ENCODE measurements at regions not wholly inside any gene's neighbourhood (a gene's known extent, or its start where the extent isn't known, plus 50 kb on each side); places are given as distances from the start of the nearest gene placed in this dataset.
A peak's percentile ranks its signal among the peaks of the same experiment; 100 is the strongest.
"Not testable (repeated sequence)": the region's sequence is repeated elsewhere in the genome, so short reads cannot be mapped to it uniquely, and the experiment has no call there.

- TF ChIP-seq CTCF (IDR thresholded peaks at IDR 0.05 in 2 of 3, conservative IDR thresholded peaks at IDR 0.05 in 1 of 3; ENCODE audit: borderline replicate concordance in 1 of 3, insufficient read depth in 1 of 3, low read depth in 2 of 3, low read length in 2 of 3) (peak; percentile 98 to 100 (median 99)), MAX (IDR thresholded peaks at IDR 0.05) (no peak)
Observed at GRCh38 chr1:21368515-21369289, 71.2 kb upstream of the NBPF3 start (continued).

GRCh38 chr1:21367973-21368514 is 71.9 kb upstream of the NBPF3 start:
- RAD21 ChIA-PET (ENCODE audit: low non-redundant PET in 1 of 2, low total read pairs in 2 of 2, uncharacterized antibody in 2 of 2, unreplicated experiment in 2 of 2): interaction anchor here (0.6 to 3.4 kb wide), 23 partner anchors 18 to 671 kb away, joined by 3 to 35 read pairs (median 4); no protein-coding TSS in a partner anchor
- not testable (repeated sequence) for H3K36me3 ChIP-seq (ENCODE audit: control insufficient read depth in 1 of 2, insufficient read depth in 2 of 2, low read length in 2 of 2); H3K9ac ChIP-seq (ENCODE audit: low read length); ATAC-seq; H4K20me1 ChIP-seq (ENCODE audit: insufficient read depth); H3K9me2 ChIP-seq (ENCODE audit: insufficient read depth); H3K9me3 ChIP-seq (ENCODE audit: control insufficient read depth in 1 of 2, insufficient read depth in 1 of 2, low read depth in 1 of 2, low read length in 2 of 2); BruUV-seq (replicated peaks); H3K4me3 ChIP-seq (replicated peaks in 1 of 2; ENCODE audit: low read depth in 1 of 2, low read length in 2 of 2); H3K79me2 ChIP-seq (ENCODE audit: insufficient read depth, low read length); H3K27me3 ChIP-seq (ENCODE audit: insufficient read depth, low read length); H3K27ac ChIP-seq (ENCODE audit: low read depth, low read length); DNase-seq (ENCODE audit: low read depth, low spot score)
- POLR2A ChIA-PET: interaction anchor here (0.6 to 1.3 kb wide), 4 partner anchors 10 to 350 kb away, joined by 3 to 7 read pairs (median 3); no protein-coding TSS in a partner anchor
- peaks cover 0 to 11% of the 10 kb centered on the region in 2 experiments; a peak in 2 of 4 replicates for H3K4me1 ChIP-seq (ENCODE audit: control insufficient read depth in 1 of 2, insufficient read depth in 2 of 2, low read length in 2 of 2)
- CTCF ChIA-PET: interaction anchor here (0.6 to 5.6 kb wide), 29 partner anchors 13 to 1049 kb away, joined by 3 to 94 read pairs (median 6); no protein-coding TSS in a partner anchor
- peak overlapping the region; percentile 43; the same call in 1 of the 2 replicates for H3K4me2 ChIP-seq (ENCODE audit: low read length)
- intact Hi-C loops (cut with micrococcal nuclease): loop anchor here (1.0 to 5.0 kb wide), 4 partner anchors 113 to 672 kb away; no protein-coding TSS in a partner anchor
- peak overlapping the region; percentile 4 for H2AFZ ChIP-seq (ENCODE audit: low read depth, low read length, poor library complexity, severe bottlenecking)
